Left ventricle myocardium superior (tissue), 1 donor: ENCODE measurements at regions not wholly inside any gene's neighbourhood (a gene's known extent, or its start where the extent isn't known, plus 50 kb on each side); places are given as distances from the start of the nearest gene placed in this dataset.
A peak's percentile ranks its signal among the peaks of the same experiment; 100 is the strongest.
"Not testable (repeated sequence)": the region's sequence is repeated elsewhere in the genome, so short reads cannot be mapped to it uniquely, and the experiment has no call there.

ENCODE experiments used
- ATAC-seq: fragments of 200-7000 bp; cut with Tn5 transposase; one replicate; pipeline ENCODE4 v1.9.1; 2020; ENCODE audit warnings: mild to moderate bottlenecking, moderate library complexity
- DNase-seq: peaks from one replicate; pipeline ENCODE4 v3.0.0-alpha.2; 2020
- intact Hi-C: fragments of 100-400 bp; cut with micrococcal nuclease; formaldehyde crosslinking; loops from one replicate; pipeline ENCODE4 v1.11.0; 2022
- donor health status: DM: no; HTN: yes; CAD: no; lungs with severe emphysema.

- DNase-seq, intact Hi-C loops, ATAC-seq: not testable (repeated sequence)
Observed at GRCh38 chr3:195999176-195999575, 82.7 kb downstream of the TFRC start.

DNA sequence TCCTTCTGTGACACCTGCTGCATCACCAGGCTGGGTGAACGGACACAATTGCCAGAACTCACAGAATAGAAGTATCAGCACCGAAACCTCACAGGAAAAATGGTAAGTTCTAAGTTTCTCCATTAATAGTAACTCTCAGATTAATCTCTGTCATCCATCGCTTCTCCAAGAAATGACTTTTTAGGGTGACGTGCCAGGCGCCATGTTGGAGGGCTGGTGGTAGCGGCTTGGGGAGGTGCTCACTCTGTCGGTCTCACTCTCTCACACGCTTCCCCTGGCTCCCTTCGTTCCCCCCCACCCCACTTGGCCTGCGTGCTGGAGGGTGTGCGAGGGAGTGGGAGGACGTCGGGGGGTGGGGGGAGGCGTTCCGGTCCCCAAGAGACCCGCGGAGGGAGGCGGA, 85.6 kb downstream of the TFRC start:
- intact Hi-C loops, DNase-seq: not testable (repeated sequence)

DNA sequence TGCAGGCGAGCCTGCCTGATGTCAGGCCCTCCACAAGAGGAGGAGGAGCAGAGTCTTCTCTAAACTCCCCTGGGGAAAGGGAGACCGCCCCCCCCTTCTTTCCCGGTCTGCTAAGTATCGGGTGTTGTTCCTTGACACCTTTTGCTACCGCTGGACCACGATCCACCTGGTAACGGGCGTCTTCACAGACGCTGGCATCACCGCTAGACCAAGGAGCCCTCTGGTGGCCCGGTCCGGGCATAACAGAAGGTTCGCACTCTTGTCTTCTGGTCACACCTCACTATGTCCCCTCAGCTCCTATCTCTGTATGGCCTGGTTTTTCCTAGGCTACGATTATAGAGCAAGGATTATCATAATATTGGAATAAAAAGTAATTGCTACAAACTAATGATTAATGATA, 86.0 kb upstream of the TNK2 start:
- ATAC-seq, result not testable (repeated sequence)

More for the DNA sequence above, 85.6 kb downstream of the TFRC start:
- ATAC-seq, result not testable (repeated sequence)

GRCh38 chr3:195993671-195994070, 85.3 kb upstream of the TNK2 start:
- DNase-seq, ATAC-seq, intact Hi-C loops: not testable (repeated sequence)

More for the DNA sequence above, 86.0 kb upstream of the TNK2 start:
- intact Hi-C loops, result not testable (repeated sequence)
- peak; percentile 50 for DNase-seq

DNA sequence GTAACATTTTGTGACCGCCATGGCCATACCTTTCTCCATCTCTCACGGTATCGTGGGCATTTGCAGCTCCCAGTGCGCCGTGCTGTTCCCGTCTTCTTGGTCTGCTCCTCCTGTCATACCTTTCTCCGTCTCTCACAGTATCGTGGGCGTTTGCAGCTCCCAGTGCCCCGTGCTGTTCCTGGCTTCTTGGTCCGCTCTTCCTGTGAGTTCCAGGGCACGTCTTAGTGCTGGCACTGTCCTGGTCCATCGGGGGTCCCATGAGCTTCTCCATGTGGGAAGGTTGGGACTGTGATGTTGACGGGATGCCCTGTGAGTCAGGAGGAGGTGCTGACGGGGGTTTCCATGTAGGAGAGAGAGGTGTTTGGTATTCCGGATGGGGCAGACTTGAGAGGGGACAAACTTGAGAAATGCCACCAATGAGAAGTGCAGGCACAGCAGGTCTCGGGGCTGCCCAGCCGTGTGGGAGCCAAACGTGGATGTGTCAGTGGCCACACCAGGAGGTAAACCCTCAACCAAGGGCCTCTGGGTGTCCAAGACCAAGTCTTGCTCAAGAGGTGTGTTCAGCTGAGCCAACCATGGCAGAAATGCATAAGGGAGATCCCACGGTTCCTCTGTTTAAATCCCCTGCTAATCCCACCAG, 84.7 kb upstream of the TNK2 start:
- DNase-seq, ATAC-seq, intact Hi-C loops: not testable (repeated sequence)

GRCh38 chr3:195991986-195992385, 83.6 kb upstream of the TNK2 start:
- ATAC-seq, DNase-seq, intact Hi-C loops: not testable (repeated sequence)

DNA sequence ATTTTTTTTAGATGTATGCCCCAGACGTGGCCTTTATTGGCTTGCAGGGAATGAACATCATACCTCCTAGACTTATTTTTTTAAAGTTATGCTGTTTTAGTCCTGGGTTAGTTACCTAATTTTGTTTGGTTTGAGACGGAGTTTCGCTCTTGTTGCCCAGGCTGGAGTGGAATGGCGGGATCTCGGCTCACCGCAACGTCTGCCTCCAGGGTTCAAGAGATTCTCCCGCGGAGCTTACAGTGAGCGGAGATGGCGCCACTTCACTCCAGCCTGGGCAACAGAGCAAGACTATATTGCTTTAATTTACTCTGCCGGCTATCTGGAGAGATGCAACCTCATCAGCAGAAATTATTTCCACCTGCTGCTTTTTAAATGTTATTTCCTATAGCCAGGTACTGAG, 82.9 kb upstream of the TNK2 start:
- DNase-seq, ATAC-seq, intact Hi-C loops: not testable (repeated sequence)

- DNase-seq, intact Hi-C loops, ATAC-seq: not testable (repeated sequence)
Observed at GRCh38 chr3:195990841-195991174, 82.5 kb upstream of the TNK2 start.

GRCh38 chr3:195989921-195990840, 81.8 kb upstream of the TNK2 start:
- intact Hi-C loops, result not testable (repeated sequence)
- ATAC-seq (peak; percentile 95), DNase-seq (peak; percentile 99)

DNA sequence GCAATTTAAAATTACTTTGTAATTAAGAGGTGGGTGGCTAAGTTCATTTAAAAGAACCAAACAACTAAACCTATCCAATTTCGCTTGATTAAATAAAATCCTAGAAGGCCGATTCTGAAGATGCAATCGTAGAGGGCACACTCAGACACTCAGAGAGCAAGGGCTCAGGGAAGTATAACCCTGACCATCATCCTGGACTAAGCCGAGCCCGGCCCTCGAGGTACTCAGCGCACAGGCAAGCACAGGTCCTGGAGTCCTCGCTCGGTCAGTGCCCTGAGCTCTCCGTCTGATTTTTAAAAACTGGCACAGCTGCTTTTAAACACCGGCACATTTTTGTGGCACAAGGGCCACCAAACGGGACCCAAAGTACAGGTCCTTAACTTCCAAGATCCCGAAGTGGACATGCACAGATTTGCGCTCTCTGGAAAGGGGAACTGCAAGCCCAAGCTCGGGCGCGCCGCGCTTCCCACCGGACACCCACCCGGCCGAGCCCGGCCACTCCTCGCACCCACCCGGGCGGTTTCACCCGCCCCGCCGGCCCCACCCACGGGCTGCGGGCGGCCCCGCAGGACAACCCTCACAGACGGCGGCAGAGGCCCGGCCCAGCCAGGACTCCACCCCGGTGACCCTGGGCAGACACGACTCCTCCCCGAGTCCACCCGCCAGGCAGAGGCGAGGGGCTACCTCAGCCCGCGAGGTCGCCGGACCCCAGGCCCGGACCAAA, 81.0 kb upstream of the TNK2 start:
- intact Hi-C loops, result not testable (repeated sequence)
- peak; percentile 81 for DNase-seq
- ATAC-seq, result peak; percentile 83

DNA sequence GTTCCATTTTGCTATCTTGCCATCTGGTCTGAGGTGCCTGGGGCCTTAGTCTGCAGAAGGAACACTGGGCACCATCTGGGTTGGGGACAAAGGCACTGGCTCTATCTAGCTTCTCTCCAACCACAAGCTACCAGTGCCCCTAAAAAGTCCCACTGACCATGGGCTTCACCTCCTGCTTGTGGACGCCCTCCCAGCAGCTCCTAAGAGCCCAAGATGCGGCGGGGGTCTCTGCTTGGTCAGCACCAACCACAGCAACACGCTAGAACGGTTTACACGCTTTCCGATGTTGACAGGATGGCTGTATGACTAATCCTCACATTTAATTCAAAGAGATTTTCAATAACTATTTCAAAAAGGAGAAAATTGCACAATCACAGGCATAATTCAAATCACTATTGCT, 80.4 kb upstream of the TNK2 start:
- ATAC-seq, DNase-seq, intact Hi-C loops: not testable (repeated sequence)

DNA sequence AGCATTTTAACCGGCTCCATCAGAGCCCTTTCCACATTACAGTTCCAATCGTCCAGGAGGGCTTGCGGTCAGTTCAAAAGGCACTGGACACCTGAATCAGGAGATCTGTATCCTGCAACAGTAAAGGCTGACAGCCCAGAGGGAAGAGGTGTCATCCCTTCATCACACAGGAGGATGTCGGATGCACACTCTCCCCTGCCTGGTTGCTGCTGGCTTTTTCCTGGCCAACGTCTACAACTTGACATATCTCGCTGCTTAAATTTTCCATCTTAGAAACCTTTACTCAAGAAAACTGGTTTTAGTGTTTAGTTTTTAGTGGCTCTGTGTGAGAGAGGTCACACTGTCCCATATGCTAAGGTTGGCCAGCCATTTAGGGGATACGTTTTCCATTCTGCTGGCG, 78.7 kb upstream of the TNK2 start:
- intact Hi-C loops, ATAC-seq, DNase-seq: not testable (repeated sequence)

GRCh38 chr3:195986576-195986975, 78.2 kb upstream of the TNK2 start:
- not testable (repeated sequence) for ATAC-seq

DNA sequence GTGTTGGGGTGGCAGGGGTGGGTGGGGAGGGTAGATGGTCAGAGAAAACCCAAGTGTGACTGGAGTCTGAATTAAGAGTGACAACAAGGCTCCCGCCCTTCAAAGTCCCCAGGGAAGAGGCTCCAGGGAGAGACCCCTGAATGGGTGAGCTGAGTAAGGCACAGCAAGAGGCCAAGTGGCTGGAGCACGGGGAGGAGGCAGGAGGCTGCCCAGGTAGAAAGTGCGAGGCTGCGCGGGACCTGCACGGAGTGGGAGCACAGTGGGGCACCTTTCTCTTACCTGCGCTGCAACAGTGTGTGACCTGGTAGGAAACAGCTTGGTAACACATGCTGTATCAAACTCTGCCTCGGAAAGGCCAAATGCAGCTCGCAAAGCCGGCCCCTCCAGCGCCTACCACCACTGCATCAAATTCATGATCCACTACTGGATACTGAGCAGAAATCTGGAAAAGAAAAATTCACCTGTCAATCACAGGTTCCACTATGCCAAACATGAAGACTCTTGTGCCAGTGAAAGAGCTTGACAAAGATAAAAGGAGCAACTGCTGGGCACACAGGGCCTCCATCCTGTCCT, 77.1 kb upstream of the TNK2 start:
- DNase-seq, ATAC-seq, intact Hi-C loops: not testable (repeated sequence)

More at GRCh38 chr3:195986576-195986975, 78.2 kb upstream of the TNK2 start:
- DNase-seq, intact Hi-C loops: not testable (repeated sequence)

- ATAC-seq, DNase-seq, intact Hi-C loops: not testable (repeated sequence)
Observed at GRCh38 chr3:195984392-195985030, 76.2 kb upstream of the TNK2 start.

- intact Hi-C loops, DNase-seq: not testable (repeated sequence)
- ATAC-seq, result peak; percentile 10
Observed at GRCh38 chr3:195983880-195984279, 75.5 kb upstream of the TNK2 start.

DNA sequence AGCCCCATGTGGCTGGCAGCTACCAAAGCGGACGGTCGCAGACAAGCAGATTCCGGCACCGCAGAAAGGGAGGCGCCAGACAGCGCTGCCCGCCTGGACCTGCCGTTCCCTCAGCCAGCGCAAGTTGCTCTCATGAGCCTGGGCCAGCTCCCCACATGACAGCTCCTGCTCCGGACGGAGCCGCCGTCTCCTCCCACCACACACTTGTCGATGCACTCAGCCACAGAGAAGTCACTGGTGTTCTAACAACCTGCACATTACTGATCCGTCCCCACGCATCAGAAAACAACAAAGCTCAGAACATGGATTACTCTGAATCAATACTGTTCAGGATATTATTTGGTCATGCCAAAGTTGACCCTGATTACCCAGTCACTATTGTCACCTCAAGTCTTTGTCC, 74.4 kb upstream of the TNK2 start:
- ATAC-seq, DNase-seq, intact Hi-C loops: not testable (repeated sequence)

GRCh38 chr3:195981778-195982177, 73.4 kb upstream of the TNK2 start:
- ATAC-seq, DNase-seq, intact Hi-C loops: not testable (repeated sequence)
